ENCODE measurements at regions not wholly inside any gene's neighbourhood (a gene's known extent, or its start where the extent isn't known, plus 50 kb on each side); places are given as distances from the start of the nearest gene placed in this dataset.

GRCh38 chr6:164927288-164928056 lies 381.9 kb downstream of the C6orf118 start:
- no peaks in the 10 kb centered on the region for H3K36me3 ChIP-seq (ENCODE audit: insufficient read depth, low read length)
- peaks cover 20% of the 10 kb centered on the region for H3F3A ChIP-seq (ENCODE audit: insufficient read depth, low read length, poor library complexity, severe bottlenecking)
- no peaks in the 10 kb centered on the region for H3K79me2 ChIP-seq (replicated peaks; ENCODE audit: insufficient read depth, low read length)
- H3K9me3 ChIP-seq (ENCODE audit: low read length): no peaks in the 10 kb centered on the region
- H3K27me3 ChIP-seq (ENCODE audit: insufficient read depth, low read depth, low read length): no peaks in the 10 kb centered on the region
- peak overlapping the region; percentile 88 for H3K27ac ChIP-seq (ENCODE audit: low read length)
- peak overlapping the region; percentile 85 for H3K4me2 ChIP-seq (ENCODE audit: low read length)
- no peaks in the 10 kb centered on the region for H4K20me1 ChIP-seq (ENCODE audit: insufficient read depth)
- H2AFZ ChIP-seq (ENCODE audit: low read depth, low read length): no peak overlapping the region
- peak overlapping the region; percentile 62 for H3K9ac ChIP-seq (ENCODE audit: low read length)
- no peaks in the 10 kb centered on the region for H3K9me2 ChIP-seq (ENCODE audit: insufficient read depth, low read length)
- peak; percentile 31 for TF ChIP-seq TAF1 (IDR thresholded peaks at IDR 0.05; ENCODE audit: low read depth)
- no peak for TF ChIP-seq EZH2 (IDR thresholded peaks at IDR 0.05; ENCODE audit: borderline replicate concordance, insufficient read depth, low read length, poor library complexity, severe bottlenecking)
- TF ChIP-seq REST (IDR thresholded peaks at IDR 0.05; ENCODE audit: borderline replicate concordance): no peak
- TF ChIP-seq MXI1 (conservative IDR thresholded peaks at IDR 0.05; ENCODE audit: poor library complexity, severe bottlenecking): peak; percentile 42
- peak; percentile 100 for TF ChIP-seq RAD21 (conservative IDR thresholded peaks at IDR 0.05)
- TF ChIP-seq SMC3 (conservative IDR thresholded peaks at IDR 0.05; ENCODE audit: poor library complexity): peak; percentile 97
- TF ChIP-seq POLR2AphosphoS5 (IDR thresholded peaks at IDR 0.05): peak; percentile 26
- peak; percentile 98 for TF ChIP-seq CTCF (IDR thresholded peaks at IDR 0.05; ENCODE audit: poor library complexity, severe bottlenecking)
- TF ChIP-seq EP300 (conservative IDR thresholded peaks at IDR 0.05; ENCODE audit: poor library complexity, severe bottlenecking): peak; percentile 52
- H3K4me3 ChIP-seq (ENCODE audit: low read length): peak overlapping the region; percentile 50

- peak overlapping the region; percentile 42 for H3K4me3 ChIP-seq (ENCODE audit: low read length)
- H3K9me2 ChIP-seq (ENCODE audit: insufficient read depth, low read length): no peaks in the 10 kb centered on the region
- no peak overlapping the region for H3K4me2 ChIP-seq (ENCODE audit: low read length)
- H3K27me3 ChIP-seq (ENCODE audit: insufficient read depth, low read depth, low read length): no peaks in the 10 kb centered on the region
- no peaks in the 10 kb centered on the region for H4K20me1 ChIP-seq (ENCODE audit: insufficient read depth)
- no peaks in the 10 kb centered on the region for H3K79me2 ChIP-seq (replicated peaks; ENCODE audit: insufficient read depth, low read length)
- H3K36me3 ChIP-seq (ENCODE audit: insufficient read depth, low read length): no peaks in the 10 kb centered on the region
- peaks cover 20% of the 10 kb centered on the region for H3F3A ChIP-seq (ENCODE audit: insufficient read depth, low read length, poor library complexity, severe bottlenecking)
- peak overlapping the region; percentile 57 for H3K9ac ChIP-seq (ENCODE audit: low read length)
- no peak overlapping the region for H2AFZ ChIP-seq (ENCODE audit: low read depth, low read length)
- H3K9me3 ChIP-seq (ENCODE audit: low read length): no peaks in the 10 kb centered on the region
- no peak for TF ChIP-seq POLR2AphosphoS5 (IDR thresholded peaks at IDR 0.05)
- TF ChIP-seq CTCF (IDR thresholded peaks at IDR 0.05; ENCODE audit: poor library complexity, severe bottlenecking): peak; percentile 78
- TF ChIP-seq RAD21 (conservative IDR thresholded peaks at IDR 0.05): peak; percentile 89
- TF ChIP-seq EZH2 (IDR thresholded peaks at IDR 0.05; ENCODE audit: borderline replicate concordance, insufficient read depth, low read length, poor library complexity, severe bottlenecking): no peak
- TF ChIP-seq SMC3 (conservative IDR thresholded peaks at IDR 0.05; ENCODE audit: poor library complexity): peak; percentile 80
- no peak for TF ChIP-seq REST (IDR thresholded peaks at IDR 0.05; ENCODE audit: borderline replicate concordance)
- peak; percentile 71 for TF ChIP-seq EP300 (conservative IDR thresholded peaks at IDR 0.05; ENCODE audit: poor library complexity, severe bottlenecking)
- TF ChIP-seq TAF1 (IDR thresholded peaks at IDR 0.05; ENCODE audit: low read depth): no peak
- no peak for TF ChIP-seq MXI1 (conservative IDR thresholded peaks at IDR 0.05; ENCODE audit: poor library complexity, severe bottlenecking)
- peak overlapping the region; percentile 88 for H3K27ac ChIP-seq (ENCODE audit: low read length)
These were observed 382.7 kb downstream of the C6orf118 start for GRCh38 chr6:164926686-164927085.

Measured in neural cell (in vitro differentiated cells).